ENCODE measurements at regions not wholly inside any gene's neighbourhood (a gene's known extent, or its start where the extent isn't known, plus 50 kb on each side); places are given as distances from the start of the nearest gene placed in this dataset.
A peak's percentile ranks its signal among the peaks of the same experiment; 100 is the strongest.
"Not testable (repeated sequence)": the region's sequence is repeated elsewhere in the genome, so short reads cannot be mapped to it uniquely, and the experiment has no call there.

GRCh38 chr5:157948738-157949410, 89.9 kb upstream of the CLINT1 start:
- intact Hi-C loops (cut with micrococcal nuclease), result loop anchor here (2.0 kb wide), 1 partner anchor 132 kb away; no protein-coding TSS in a partner anchor
- H3K4me3 Mint-ChIP-seq, result peak overlapping the region in 1 of 2 donors; percentile 65
- peak; percentile 78 for TF ChIP-seq CTCF (IDR thresholded peaks at IDR 0.05)
- Histone ChIP-seq H3K36me3 (replicated peaks in 1 of 2; ENCODE audit: control insufficient read depth in 1 of 2, insufficient read depth in 2 of 2, low read length in 2 of 2) (no peaks in the 10 kb centered on the region), H3K27ac (ENCODE audit: low read depth in 1 of 2, low read length in 2 of 2) (no peak overlapping the region), H2AFZ (ENCODE audit: insufficient read depth, low read depth, low read length, poor library complexity, severe bottlenecking) (peak overlapping the region; percentile 19), H3K27me3 (ENCODE audit: control insufficient read depth in 2 of 2, insufficient read depth in 2 of 2, low read length in 2 of 2) (no peaks in the 10 kb centered on the region), H3K4me1 (ENCODE audit: control insufficient read depth in 1 of 2, insufficient read depth in 2 of 2, low read length in 2 of 2) (no peaks in the 10 kb centered on the region), H3K4me3 (replicated peaks in 1 of 3; ENCODE audit: low read depth in 2 of 3, low read length in 3 of 3) (no peak overlapping the region), H3K9me3 (replicated peaks in 1 of 2; ENCODE audit: control insufficient read depth in 1 of 2, insufficient read depth in 1 of 2, low read length in 2 of 2) (no peaks in the 10 kb centered on the region), H3K9ac (ENCODE audit: insufficient read depth, low read length, poor library complexity, severe bottlenecking) (no peak overlapping the region), H3K4me2 (replicated peaks; ENCODE audit: extremely low read depth, low read length, poor library complexity, severe bottlenecking) (no peak overlapping the region), H3K79me2 (ENCODE audit: insufficient read depth, low read length) (no peaks in the 10 kb centered on the region), H4K20me1 (ENCODE audit: insufficient read depth, low read length) (no peaks in the 10 kb centered on the region)
- peaks cover 5% of the 10 kb centered on the region for H3K4me1 Mint-ChIP-seq
- H3K27me3 Mint-ChIP-seq (ENCODE audit: low read depth in 3 of 3), result peaks cover 0 to 2% (median 0%) of the 10 kb centered on the region in 3 donors
- WGBS (ENCODE audit: insufficient coverage), result 8% methylated on average over 6 of the region's 11 CpGs
- DNase-seq, result peak; percentile 74 to 80 (median 79)
- H3K27ac Mint-ChIP-seq, result no peak overlapping the region
- no peaks in the 10 kb centered on the region for H3K9me3 Mint-ChIP-seq
- no peaks in the 10 kb centered on the region for H3K36me3 Mint-ChIP-seq

GRCh38 chr5:157947156-157947555, 88.2 kb upstream of the CLINT1 start:
- intact Hi-C loops (cut with micrococcal nuclease), result no loop called here
- H4K20me1 ChIP-seq (ENCODE audit: insufficient read depth, low read length), result no peaks in the 10 kb centered on the region
- H3K9me3 ChIP-seq (replicated peaks in 1 of 2; ENCODE audit: control insufficient read depth in 1 of 2, insufficient read depth in 1 of 2, low read length in 2 of 2), result no peaks in the 10 kb centered on the region
- Mint-ChIP-seq H3K9me3 (peaks cover 0 to 2% (median 0%) of the 10 kb centered on the region in 7 donors), H3K4me3 (no peak overlapping the region), H3K27me3 (ENCODE audit: low read depth in 3 of 3) (peaks cover 0 to 2% (median 0%) of the 10 kb centered on the region in 3 donors), H3K36me3 (no peaks in the 10 kb centered on the region), H3K4me1 (peaks cover 5% of the 10 kb centered on the region), H3K27ac (no peak overlapping the region)
- no peak overlapping the region for H3K27ac ChIP-seq (ENCODE audit: low read depth in 1 of 2, low read length in 2 of 2)
- H3K4me2 ChIP-seq (replicated peaks; ENCODE audit: extremely low read depth, low read length, poor library complexity, severe bottlenecking), result no peak overlapping the region
- H3K9ac ChIP-seq (ENCODE audit: insufficient read depth, low read length, poor library complexity, severe bottlenecking), result no peak overlapping the region
- H3K36me3 ChIP-seq (replicated peaks in 1 of 2; ENCODE audit: control insufficient read depth in 1 of 2, insufficient read depth in 2 of 2, low read length in 2 of 2), result no peaks in the 10 kb centered on the region
- 96% methylated on average over 4 of the region's 7 CpGs for WGBS (ENCODE audit: insufficient coverage)
- no peak overlapping the region for H3K4me3 ChIP-seq (replicated peaks in 1 of 3; ENCODE audit: low read depth in 2 of 3, low read length in 3 of 3)
- TF ChIP-seq CTCF (IDR thresholded peaks at IDR 0.05), result no peak
- no peaks in the 10 kb centered on the region for H3K4me1 ChIP-seq (ENCODE audit: control insufficient read depth in 1 of 2, insufficient read depth in 2 of 2, low read length in 2 of 2)
- no peaks in the 10 kb centered on the region for H3K27me3 ChIP-seq (ENCODE audit: control insufficient read depth in 2 of 2, insufficient read depth in 2 of 2, low read length in 2 of 2)
- no peak overlapping the region for H2AFZ ChIP-seq (ENCODE audit: insufficient read depth, low read depth, low read length, poor library complexity, severe bottlenecking)
- no peak for DNase-seq
- no peaks in the 10 kb centered on the region for H3K79me2 ChIP-seq (ENCODE audit: insufficient read depth, low read length)

- H3K79me2 ChIP-seq (ENCODE audit: insufficient read depth, low read length); H3K4me3 ChIP-seq (replicated peaks in 1 of 3; ENCODE audit: low read depth in 2 of 3, low read length in 3 of 3); H3K9me3 Mint-ChIP-seq; H3K4me2 ChIP-seq (replicated peaks; ENCODE audit: extremely low read depth, low read length, poor library complexity, severe bottlenecking); H3K27ac ChIP-seq (ENCODE audit: low read depth in 1 of 2, low read length in 2 of 2); H2AFZ ChIP-seq (ENCODE audit: insufficient read depth, low read depth, low read length, poor library complexity, severe bottlenecking); H3K27me3 ChIP-seq (ENCODE audit: control insufficient read depth in 2 of 2, insufficient read depth in 2 of 2, low read length in 2 of 2); H3K4me1 Mint-ChIP-seq; H3K36me3 Mint-ChIP-seq; H3K27ac Mint-ChIP-seq; DNase-seq; H3K9me3 ChIP-seq (replicated peaks in 1 of 2; ENCODE audit: control insufficient read depth in 1 of 2, insufficient read depth in 1 of 2, low read length in 2 of 2); H4K20me1 ChIP-seq (ENCODE audit: insufficient read depth, low read length); H3K4me3 Mint-ChIP-seq; intact Hi-C loops (cut with micrococcal nuclease); H3K27me3 Mint-ChIP-seq (ENCODE audit: low read depth in 3 of 3); H3K9ac ChIP-seq (ENCODE audit: insufficient read depth, low read length, poor library complexity, severe bottlenecking); H3K4me1 ChIP-seq (ENCODE audit: control insufficient read depth in 1 of 2, insufficient read depth in 2 of 2, low read length in 2 of 2); H3K36me3 ChIP-seq (replicated peaks in 1 of 2; ENCODE audit: control insufficient read depth in 1 of 2, insufficient read depth in 2 of 2, low read length in 2 of 2): not testable (repeated sequence)
- WGBS (ENCODE audit: insufficient coverage), result no CpG with 5 or more reads among the region's 5 CpGs
Observed at GRCh38 chr5:157945822-157946221, 86.9 kb upstream of the CLINT1 start.
